C1 segment of cervical spinal cord (tissue), 14 donors: ENCODE measurements at regions not wholly inside any gene's neighbourhood (a gene's known extent, or its start where the extent isn't known, plus 50 kb on each side); places are given as distances from the start of the nearest gene placed in this dataset.
"Not testable (repeated sequence)": the region's sequence is repeated elsewhere in the genome, so short reads cannot be mapped to it uniquely, and the experiment has no call there.

Experiments
- DNase-seq, 14 donors: peaks; one replicate each; lab custom pipeline; 2025; lab: John Stamatoyannopoulos, UW

DNA sequence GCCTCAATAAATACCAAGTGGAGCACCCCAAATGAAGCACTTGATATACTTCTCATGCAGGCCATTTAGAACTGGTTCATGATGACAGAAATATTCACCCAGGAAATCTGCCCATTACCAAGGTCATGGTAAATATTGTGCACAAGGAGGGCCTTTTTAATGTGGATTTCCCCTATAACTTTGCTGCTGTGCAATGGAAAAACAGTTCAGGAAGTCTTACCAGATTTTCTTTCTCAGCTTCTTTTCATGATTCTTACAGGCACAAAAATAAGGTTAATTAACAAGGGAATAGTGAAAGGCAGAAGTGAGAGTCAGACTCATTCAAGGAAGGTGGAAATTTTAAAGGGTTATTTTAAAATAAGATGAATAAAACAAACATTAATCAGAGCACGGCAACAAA, 904.3 kb upstream of the GRIA3 start:
- DNase-seq = no peak

DNA sequence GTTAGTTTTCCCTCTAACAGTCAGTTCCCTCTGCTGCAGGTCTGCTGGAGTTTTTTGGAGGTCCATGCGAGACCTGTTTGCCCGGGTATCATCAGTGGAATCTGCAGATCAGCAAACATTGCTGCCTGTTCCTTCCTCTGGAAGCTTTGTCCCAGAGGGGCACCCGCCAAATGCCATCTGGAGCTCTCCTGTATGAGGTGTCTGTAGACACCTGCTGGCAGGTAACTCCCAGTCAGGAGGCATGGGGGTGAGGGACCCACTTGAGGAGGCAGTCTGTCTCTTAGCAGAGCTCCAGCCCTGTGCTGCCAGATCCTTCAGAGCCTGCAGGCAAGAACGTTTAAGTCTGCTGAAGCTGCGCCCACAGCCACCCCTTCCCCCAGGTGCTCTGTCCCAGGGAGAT, 884.3 kb upstream of the GRIA3 start:
- not testable (repeated sequence) for DNase-seq

DNA sequence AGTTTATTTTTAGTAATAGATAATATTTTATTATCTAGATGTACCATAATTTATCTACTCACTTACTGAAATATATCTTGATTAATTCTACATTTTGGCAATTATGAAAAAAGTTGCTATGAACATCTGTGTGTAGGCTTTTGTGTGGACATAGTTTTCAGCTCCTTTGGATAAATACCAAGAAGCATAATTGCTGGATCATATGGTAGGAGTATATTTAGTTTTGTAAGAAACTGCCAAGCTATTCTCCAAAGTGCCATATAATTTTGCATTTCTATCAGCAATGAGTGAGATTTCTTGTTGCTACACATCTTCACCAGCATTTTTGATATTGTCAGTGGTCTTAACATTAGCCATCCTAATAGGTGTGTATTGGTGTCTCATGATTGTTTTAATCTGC, 882.6 kb upstream of the GRIA3 start:
- no peak for DNase-seq

DNA sequence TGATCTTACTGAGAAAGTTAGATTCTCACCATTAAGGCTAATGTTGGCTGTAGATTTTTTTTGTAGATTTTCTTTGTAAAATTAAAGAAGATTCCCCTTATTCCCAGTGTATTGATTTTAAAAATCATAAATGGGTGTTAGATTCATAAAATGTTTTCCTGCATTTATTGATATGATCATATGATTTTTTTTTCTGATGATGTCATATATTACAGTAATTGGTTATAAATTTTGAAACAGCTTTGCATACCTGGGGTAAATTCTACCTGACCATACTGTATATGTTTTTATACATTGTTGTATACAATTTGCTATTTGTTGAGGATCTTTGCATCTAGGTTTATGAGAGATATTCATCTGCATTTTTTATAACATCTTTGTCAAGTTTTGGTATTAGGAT, 880.3 kb upstream of the GRIA3 start:
- DNase-seq = no peak

DNA sequence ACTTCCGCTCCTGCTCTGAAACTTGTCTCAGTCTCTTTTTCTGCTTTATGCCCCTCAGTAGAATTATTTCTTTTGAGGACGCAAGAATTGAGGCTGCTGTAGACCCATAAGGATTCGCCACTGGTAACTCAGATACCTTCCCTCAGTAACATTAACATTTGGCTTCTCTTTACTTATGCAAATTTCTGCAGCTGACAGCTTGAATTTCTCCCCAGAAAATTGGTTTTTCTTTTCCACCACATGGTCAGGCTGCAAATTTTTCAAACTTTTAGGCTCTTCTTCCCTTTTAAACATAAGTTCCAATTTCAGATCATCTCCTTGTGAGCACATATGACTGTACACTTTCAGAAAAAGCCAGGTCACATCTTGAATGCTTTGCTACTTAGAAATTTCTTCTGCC, 839.3 kb upstream of the GRIA3 start:
- DNase-seq = no peak

DNA sequence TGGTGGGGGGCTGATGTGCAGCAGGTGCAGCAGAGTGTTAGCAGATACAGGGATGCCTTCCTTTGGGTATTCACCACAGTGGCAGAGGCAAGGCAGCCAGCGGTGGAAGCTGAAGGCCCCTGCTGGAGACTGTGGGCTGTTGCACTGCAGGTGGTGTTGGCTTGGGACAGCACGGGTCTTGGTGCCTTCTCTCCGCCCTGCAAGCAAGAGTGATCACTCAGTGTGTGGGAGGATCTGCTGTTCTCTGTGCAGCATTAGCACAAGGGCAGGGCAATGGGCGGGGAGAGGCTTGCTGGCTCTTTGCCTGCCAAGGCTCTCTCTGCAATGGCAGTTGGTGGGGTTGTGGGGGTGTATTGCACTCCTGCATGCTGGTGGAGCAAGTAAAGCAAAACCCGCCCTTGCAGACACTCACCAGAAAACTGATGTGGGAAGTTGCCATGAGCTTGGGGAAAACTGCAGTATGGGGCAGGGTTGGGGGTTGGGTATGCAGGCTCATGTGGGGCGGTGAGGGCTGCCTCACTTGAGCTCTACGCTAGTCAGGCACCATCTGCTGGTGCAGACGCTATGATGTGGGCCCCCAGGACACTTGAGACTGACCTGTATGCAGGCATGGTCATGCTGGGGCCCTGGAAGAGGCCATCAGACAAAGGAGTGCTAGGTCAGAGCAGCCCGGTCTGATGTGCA, 820.8 kb upstream of the GRIA3 start:
- DNase-seq = no peak

DNA sequence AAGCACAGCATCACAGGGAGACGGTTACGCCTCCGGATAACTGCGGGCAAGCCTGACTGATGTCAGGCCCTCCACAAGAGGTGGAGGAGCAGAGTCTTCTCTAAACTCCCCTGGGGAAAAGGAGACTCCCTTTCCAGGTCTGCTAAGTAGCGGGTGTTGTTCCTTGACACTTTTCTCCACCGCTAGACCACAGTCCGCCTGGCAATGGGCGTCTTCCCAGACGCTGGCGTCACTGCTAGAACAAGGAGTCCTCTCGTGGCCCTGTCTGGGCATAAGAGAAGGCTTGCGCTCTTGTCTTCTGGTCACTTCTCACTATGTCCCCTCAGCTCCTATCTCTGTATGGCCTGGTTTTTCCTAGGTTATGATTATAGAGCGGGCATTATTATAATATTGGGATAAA, 808.5 kb upstream of the GRIA3 start:
- DNase-seq = not testable (repeated sequence)

DNA sequence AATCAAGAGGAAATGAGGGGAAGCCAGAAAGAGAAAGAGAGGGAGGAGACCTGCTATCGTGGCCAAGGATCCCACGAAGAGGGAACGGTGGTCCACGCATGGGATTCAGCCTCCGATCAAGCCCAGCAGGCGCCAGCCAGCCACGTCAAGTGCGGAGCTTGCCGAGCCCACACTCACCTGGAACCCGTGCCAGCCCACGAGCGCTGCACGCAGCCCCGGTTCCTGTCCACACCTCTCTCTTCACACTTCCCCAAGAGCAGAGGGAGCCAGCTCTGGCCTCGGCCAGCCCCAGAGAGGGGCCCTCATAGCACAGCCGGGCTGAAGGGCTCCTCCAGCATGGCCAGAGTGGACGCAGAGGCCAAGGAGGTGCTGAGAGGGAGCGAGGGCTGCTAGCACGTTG, 795.1 kb upstream of the GRIA3 start:
- DNase-seq = no peak

DNA sequence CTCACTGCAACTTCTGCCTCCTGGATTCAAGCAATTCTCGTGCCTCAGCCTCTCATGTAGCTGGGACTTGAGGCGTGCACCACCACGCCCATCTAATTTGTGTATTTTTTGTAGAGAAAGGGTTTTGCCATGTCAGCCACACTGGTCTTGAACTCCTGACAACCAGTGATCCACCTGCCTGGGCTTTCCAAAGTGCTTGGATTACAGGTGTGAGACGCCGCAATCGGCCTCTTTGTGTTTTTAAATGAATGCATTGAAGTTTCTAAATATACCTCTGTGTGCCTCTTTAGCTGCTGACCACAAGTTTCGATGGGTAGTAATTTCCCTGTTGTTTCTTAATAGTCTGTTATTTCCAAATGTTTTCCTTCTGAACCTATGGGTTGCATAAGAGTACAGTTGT, 765.3 kb upstream of the GRIA3 start:
- DNase-seq = no peak

DNA sequence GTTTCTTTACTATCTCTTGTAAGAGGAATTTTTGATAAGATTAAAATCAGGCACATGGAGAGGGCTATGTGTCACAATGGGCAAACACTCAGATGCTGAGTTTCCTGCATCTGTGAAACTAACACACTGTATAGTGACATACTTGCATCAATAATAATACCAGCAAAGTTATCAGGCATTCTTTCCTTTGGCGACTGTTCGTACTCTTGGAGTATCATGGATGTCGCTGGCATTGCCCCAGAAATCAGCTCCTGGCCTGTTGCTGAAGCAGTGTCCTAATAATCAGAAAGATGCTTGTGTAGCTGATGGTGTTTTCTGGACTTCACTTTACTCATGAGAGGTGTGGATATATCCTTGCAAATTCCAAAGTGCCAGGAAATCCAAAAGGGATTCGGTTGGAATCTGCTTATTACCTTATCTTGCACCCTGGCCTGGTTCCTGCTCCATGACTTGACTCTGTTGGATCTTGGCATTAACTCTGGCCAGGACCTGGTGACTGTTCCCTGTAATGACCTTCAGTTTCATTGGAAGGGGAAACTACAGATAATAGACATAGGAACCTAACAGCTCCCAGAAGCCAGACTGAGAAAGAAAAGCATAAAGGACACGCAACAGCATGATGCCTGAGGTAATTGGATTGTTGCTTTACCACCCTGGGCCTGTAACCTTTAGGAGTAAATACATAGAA, 762.5 kb upstream of the GRIA3 start:
- DNase-seq = no peak

DNA sequence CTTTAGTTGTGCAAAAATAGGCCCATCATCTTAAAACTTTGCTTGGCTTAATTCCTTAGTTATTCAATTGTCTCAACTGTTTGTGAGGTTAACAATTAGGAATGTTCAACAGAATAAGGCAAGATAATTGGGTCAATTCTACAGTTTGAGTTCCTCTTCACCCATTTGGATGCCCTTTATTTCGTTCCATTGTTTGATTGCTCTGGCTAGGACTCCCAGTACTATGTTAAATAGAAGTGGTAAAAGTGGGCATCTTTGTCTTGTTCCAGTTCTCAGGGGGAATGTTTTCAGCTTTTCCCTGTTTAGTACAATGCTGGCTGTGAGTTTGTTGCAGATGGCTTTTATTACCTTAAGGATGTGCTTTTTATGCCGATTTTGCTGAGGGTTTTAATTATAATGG, 761.5 kb upstream of the GRIA3 start:
- DNase-seq = no peak

DNA sequence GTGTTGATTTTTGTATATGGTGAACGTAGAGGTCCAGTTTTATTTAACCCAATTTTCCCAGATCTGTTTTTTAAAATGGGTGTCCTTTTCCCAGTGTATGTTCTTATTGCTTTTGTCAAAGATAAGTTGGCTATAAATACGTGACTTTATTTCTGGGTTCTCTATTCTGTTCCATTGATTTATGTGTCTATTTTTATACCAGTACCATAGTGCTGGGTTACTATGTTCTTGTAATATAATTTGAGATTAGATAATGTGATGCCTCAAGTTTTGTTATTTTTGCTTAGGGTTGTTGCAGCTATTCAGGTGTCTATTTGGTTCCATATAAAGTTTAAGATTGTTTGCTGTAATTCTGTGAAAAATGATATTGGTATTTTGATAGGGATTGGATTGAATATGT, 749.1 kb upstream of the GRIA3 start:
- no peak for DNase-seq

DNA sequence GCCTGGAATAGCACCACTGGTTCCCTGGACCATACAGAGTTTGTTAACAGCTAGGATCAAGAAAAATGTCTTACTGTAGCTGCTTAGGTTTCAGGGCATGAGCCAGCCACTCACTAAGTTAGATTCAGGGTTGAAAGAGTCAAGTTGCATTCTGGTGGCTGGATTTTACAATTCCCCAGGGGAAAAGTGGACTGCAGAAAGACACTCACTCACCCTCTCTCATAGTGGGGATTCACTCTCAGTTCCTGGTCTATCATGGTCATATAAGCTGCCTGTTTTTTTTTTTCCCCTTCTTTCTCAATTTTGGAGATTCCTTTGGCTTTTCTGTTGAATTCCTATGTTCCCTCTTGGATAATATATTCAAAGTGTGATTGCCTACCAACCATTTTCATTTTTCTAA, 744.2 kb upstream of the GRIA3 start:
- DNase-seq = no peak

DNA sequence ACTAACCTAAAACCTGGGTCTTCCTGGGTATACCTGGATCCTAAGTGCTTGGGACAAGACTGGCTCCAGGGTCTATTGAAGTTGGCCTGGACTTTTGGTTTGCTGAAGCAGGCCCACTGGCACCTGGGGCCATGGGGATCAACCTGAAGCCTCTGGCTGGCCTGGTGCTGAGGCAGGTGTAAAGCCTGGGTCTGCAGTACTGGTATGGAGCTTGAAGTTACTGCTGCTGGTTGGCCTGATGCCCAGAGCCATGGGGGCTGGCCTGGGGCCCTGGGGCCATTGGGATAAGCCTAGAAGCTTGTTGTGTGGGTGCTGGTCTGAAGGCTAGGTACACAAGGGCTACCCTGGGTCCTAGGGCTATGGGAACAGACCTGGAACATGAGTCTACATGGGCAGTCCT, 743.2 kb upstream of the GRIA3 start:
- DNase-seq = no peak

DNA sequence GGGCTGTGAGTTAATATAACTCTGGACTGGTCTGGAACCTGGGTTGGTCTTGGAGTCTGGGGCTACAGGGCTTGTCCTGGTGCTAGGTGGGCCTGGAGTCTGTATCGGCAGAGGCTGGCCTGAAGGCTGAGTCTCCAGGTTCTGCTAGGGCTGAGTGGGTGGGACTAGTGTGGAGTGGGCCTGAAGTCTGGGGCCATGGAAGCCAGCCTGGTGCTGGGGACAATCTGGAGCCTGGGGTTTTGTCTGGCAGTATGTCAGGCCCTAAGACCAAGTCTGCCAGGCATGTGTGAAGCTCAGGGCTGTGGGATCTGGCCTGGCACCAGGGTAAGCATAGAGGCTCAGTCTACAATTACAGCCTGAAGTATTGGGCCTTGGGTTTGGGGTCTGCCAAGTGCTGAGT, 742.6 kb upstream of the GRIA3 start:
- DNase-seq = no peak

DNA sequence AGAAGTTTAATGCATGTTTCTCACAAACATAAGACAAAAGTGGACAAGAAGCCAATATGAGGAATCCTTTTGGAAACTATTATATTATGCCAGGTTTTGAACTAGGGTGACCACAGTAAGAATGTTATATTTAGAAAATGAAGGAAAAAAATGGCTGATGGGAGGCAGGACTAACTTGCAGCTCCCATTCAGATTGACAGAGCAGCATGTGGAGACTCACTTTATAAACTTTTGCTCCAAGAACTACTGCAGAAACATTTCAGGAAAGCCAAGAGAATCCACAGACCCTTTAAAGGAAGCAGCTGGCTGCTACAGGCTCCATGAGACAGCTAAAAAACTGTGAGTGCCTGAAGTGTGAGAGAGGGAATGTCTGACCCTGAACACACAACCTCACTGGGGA, 738.6 kb upstream of the GRIA3 start:
- DNase-seq = no peak

DNA sequence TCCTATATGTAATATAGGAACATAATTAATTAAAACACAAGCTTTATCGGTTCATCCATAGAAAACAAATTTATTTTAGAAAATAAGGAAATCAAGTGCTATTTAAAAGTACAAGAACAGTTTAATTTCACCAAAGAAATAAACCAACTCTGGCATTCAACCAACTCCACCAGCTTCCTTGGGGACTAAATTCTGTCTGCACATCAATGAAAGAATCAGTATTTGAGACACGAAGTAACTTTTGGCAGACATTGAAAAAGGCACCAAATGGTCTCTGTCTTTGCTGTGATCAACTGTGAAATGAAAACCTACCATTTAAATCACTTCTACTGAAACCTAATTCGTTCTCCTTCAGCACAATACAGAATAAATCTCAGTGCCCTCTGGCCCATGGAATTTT, 719.7 kb upstream of the GRIA3 start:
- no peak for DNase-seq

DNA sequence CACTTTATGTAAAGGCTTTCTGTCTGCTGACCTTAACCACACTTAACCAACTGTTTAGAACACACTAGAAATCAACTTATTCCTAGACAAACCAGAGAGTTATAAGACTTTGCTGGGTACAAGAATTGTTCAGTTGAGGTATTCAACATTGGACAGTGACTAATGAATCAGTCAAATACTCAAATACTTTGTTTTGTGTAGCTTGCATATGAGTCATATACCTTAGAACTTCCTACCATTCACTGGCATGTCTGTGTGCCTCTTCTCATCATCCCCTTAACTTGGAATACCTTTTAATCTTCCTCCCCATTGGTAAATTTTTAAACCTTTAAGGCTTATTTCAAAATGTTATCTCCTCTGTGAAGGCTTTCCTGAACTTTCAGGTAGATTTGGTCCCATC, 708.8 kb upstream of the GRIA3 start:
- DNase-seq = no peak

DNA sequence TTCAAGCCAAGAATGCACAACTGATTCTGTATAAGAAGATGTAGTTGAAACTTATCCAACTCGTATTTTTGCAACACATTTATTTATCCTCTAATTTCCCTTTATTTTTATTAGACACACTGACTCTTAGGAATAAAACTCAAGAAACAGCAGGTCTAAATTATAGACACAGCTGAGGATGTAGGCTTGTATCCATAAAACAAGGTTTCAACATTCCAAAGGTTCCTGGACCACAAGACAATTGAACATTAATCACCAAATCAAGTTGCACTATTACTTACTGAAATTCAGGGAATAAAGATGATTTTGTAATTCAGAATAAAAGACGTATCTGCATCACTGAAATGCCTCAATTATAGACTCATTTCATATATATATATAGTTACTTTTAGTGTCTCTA, 683.5 kb upstream of the GRIA3 start:
- no peak for DNase-seq

DNA sequence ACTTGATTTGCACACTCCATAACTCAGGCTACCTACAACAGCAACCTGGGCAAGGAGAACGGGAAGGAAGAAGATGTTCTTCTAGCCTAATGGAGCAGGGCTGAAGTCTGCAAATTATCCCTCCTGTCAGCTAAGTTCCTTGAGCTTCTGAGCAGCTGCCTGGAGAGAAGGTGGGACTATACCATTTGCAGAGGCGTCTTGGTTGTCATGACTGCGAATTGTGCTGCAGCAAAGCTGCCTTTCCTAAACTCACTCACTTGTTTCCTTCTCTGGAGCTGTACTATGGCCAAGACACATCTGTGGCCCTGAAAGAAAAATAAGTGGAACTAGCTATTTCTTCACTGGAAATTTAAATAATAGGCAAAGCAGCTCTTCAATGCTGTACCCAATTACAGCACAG, 682.4 kb upstream of the GRIA3 start:
- no peak for DNase-seq

DNA sequence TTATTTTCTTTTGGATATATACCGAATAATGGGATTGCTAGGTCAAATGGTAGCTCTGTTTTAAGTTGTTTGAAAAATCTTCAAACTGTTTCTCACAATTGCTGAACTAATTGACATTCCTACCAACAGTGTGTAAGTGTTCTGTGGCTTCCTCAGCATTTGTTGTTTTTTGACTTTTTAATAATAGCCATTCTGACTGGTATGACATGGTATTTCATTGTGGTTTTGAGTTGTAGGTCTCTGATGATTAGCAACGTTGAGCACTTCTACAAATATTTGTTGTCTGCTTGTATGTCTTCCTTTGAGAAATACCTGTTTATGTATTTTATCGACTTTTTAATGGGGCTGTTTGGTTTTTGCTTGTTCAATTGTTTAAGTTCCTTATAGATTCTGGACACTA, 680.1 kb upstream of the GRIA3 start:
- no peak for DNase-seq

DNA sequence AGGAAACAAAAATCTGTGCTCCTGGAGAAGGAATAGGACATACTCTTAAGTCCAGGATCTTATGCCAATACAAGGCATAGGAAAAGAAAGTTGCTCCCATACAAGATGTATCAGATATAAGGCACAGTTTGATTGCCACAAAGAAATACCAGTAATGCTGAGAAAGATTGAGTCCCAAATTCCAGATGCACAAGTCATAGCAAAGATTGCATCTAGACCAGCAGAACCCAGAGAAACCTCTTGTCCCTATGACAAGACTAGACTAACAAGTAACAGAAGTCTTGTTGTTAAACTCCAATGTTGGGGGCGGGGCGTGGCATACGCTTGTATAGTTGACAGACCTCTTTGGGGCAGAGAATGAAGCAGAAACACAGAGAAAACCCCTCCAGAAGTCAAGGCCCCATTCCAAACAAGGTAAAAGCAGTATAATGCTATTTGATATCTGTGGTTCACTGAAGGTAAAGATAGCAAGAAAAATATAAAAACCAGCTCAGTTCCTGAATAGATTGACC, 671.5 kb upstream of the GRIA3 start:
- DNase-seq = no peak

DNA sequence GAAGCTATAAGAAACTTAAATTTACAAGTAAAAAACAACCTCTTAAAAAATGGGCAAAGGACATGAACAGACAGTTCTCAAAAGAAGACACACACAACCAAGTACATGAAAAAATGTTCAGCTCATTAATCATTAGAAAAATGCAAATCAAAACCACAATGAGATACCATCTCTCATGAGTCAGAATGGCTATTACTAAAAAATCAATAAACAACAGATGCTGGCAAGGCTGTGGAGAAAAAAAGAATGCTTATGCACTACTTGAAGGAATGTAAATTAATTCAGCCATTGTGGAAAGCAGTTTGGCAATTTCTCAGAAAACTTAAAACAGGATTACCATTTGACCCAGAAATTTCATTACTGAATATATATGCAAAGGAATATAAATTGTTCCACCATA, 666.3 kb upstream of the GRIA3 start:
- DNase-seq = no peak

DNA sequence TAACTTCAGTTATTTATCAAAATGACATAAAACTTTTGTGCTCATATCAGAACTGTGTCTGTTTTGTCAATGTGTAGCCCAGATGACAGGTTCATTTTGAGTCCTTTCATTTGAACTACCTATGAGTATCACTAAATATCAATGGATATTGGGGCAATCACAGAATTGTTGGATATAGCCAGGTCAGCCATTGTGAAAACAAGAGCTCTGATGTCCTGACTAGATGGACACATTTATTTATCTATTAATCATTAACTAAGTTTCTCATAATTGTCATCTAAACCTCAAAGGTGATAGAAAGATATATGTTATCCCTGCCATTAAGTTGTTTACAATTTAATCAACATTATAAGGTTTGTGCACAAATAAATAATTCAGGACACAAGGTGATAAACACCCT, 638.3 kb upstream of the GRIA3 start:
- no peak for DNase-seq
